RPMI8226 (cell line): ENCODE measurements at regions not wholly inside any gene's neighbourhood (a gene's known extent, or its start where the extent isn't known, plus 50 kb on each side); places are given as distances from the start of the nearest gene placed in this dataset.

ENCODE experiments used
- DNase-seq: peaks from one replicate; pipeline ENCODE4 v3.0.0-alpha.2; 2015

GRCh38 chr1:165073185-165074007 is 283.1 kb downstream of the LMX1A start:
- peak; percentile 50 for DNase-seq

- no peak for DNase-seq
Measured at GRCh38 chr1:165070675-165071074, 285.8 kb downstream of the LMX1A start.

- DNase-seq, result no peak
Measured at GRCh38 chr1:165069829-165070228, 286.7 kb downstream of the LMX1A start.

- DNase-seq, result no peak
Measured at GRCh38 chr1:165068741-165069140, 287.8 kb downstream of the LMX1A start.

- DNase-seq, result no peak
Measured at GRCh38 chr1:165067829-165068228, 288.7 kb downstream of the LMX1A start.

- no peak for DNase-seq
Measured at GRCh38 chr1:165063181-165063965, 293.1 kb downstream of the LMX1A start.

GRCh38 chr1:165062346-165062745 is 294.2 kb downstream of the LMX1A start:
- no peak for DNase-seq

- no peak for DNase-seq
Measured at GRCh38 chr1:165060285-165060793, 296.2 kb downstream of the LMX1A start.

GRCh38 chr1:165057956-165058355 is 298.6 kb downstream of the LMX1A start:
- no peak for DNase-seq

GRCh38 chr1:165056914-165057313 is 299.6 kb downstream of the LMX1A start:
- DNase-seq, result no peak

GRCh38 chr1:165055581-165055980 is 300.9 kb downstream of the LMX1A start:
- DNase-seq, result no peak

GRCh38 chr1:165054627-165055026 is 301.9 kb downstream of the LMX1A start:
- DNase-seq, result no peak

GRCh38 chr1:165053351-165053750 is 303.2 kb downstream of the LMX1A start:
- no peak for DNase-seq

GRCh38 chr1:165052936-165053335 is 303.6 kb downstream of the LMX1A start:
- DNase-seq, result no peak

GRCh38 chr1:165052431-165052830 is 304.1 kb downstream of the LMX1A start:
- DNase-seq, result no peak

GRCh38 chr1:165050246-165050645 is 306.3 kb downstream of the LMX1A start:
- DNase-seq, result no peak

GRCh38 chr1:165047994-165048393 is 308.5 kb downstream of the LMX1A start:
- no peak for DNase-seq

- no peak for DNase-seq
Measured at GRCh38 chr1:165045902-165046301, 310.6 kb downstream of the LMX1A start.

GRCh38 chr1:165040641-165041040 is 315.9 kb downstream of the LMX1A start:
- DNase-seq, result no peak

- no peak for DNase-seq
Measured at GRCh38 chr1:165039996-165040395, 316.5 kb downstream of the LMX1A start.

- no peak for DNase-seq
Measured at GRCh38 chr1:165036403-165036802, 320.1 kb downstream of the LMX1A start.

- no peak for DNase-seq
Measured at GRCh38 chr1:165034136-165034809, 322.2 kb downstream of the LMX1A start.

GRCh38 chr1:165031001-165031400 is 325.5 kb downstream of the LMX1A start:
- DNase-seq, result no peak
